CD4-positive, alpha-beta T cell treated with Interleukin-17A for 4 hours (primary cell): ENCODE measurements at regions not wholly inside any gene's neighbourhood (a gene's known extent, or its start where the extent isn't known, plus 50 kb on each side); places are given as distances from the start of the nearest gene placed in this dataset.
"Not testable (repeated sequence)": the region's sequence is repeated elsewhere in the genome, so short reads cannot be mapped to it uniquely, and the experiment has no call there.

Experiments used
- DNase-seq: peaks from one replicate; pipeline ENCODE4 v3.0.0-alpha.2; 2020; ENCODE audit warnings: mixed read lengths

GRCh38 chr18:75895135-75895534 lies 467.6 kb upstream of the SMIM21 start:
- no peak for DNase-seq

- DNase-seq, result no peak
These were observed 457.2 kb upstream of the SMIM21 start for GRCh38 chr18:75884728-75885127.

DNA sequence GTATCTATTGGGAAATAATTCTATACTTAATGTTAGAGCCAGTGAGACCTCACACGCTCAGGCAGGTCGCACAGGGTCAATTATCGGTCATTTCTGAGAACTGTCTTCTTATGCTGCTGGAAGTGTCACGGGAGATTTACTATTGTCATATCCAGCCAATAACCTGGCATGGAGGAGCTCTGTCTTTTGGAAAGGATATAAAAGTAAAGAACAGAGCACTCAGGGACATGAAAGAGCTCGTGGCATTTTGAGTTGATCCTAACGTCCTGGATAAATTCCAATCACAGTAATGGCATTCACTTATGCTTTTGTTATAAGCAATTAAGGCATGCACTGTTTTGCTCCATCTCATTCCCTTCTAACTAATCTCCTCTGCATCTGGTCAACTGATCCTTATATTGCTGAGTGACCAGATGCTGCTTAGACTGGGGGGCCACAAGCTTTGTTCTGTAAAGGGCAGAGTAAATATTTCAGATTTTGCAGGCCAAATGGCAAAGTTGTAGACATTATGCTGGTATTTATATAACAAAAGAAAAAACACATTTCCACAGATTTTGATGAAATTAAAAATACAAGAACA lies 453.5 kb upstream of the SMIM21 start:
- no peak for DNase-seq

DNA sequence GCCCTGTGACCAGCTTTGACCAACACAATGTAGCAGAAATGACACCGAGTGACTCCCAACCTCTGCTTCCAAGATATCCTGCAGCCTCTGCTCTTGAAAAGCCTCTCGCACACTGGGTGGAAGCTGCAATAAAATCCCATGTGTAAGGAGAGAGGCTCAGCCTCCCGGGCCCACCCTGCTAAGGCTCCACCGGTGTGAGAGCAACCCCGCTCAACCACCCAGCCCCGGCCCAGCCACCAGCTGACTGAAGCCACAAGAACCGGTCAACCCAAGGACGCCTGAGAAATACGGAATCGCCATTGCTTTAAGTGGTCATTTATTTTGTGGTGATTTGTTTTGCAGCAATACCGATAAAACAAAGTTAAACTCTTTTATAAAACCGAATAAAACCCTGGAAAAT lies 452.8 kb upstream of the SMIM21 start:
- no peak for DNase-seq

DNA sequence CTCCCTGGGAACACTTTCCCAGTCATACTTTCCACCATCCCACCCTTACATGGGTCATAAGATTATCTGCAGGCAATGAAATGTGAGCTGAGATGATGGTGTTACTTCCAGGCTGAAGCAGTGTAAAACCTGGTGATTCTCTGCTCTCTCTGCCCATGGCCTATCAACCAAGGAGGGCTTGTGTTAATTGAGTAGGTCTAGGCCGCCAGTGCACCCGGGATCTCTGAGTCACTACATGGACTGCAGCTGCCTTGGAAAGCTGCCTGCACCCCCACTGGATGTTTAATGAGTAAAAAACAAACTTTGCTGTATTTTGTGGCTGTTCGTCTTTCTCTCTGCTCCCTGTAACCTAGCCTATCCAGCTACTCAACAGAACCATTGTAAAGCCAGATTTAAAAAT lies 451.7 kb upstream of the SMIM21 start:
- no peak for DNase-seq

DNA sequence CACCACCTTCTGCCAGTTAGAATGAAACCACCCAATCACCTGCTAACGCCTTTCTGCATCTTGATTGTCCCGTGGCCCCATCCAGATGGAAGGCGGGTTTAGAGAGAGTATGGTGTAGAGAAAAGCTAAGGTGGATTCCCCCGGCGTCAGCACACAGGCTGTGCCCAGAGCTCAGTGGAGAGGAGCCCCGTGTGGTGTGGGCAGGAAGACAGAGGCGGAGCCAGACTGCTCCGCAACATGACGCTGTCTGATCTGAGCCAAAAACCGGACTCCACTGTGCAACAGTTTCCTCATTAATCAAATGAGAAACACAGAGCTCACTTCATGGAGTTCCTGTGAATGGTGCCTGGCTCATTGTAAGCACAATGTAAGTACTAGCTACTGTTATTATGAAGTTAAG lies 448.1 kb upstream of the SMIM21 start:
- DNase-seq, result no peak

GRCh38 chr18:75874401-75875089 lies 447.0 kb upstream of the SMIM21 start:
- DNase-seq, result no peak

DNA sequence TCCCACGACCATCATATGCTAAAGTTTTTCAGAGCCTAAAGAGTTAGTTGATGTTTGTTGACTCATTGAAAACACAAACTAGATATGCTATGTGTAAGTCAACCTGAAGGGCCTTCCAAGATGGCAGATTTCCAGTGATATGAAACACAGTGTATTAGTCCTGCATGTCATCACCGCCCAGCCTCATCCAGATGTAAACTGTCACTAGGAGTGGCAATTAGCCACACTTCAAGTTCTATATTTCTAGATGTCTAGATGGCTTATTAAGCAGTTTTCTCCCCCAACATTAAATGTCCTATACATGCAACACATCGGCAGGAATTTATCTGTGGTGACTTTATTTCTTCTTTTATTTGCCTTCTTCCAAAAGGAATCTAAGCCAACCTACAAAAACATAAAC lies 444.1 kb upstream of the SMIM21 start:
- no peak for DNase-seq

DNA sequence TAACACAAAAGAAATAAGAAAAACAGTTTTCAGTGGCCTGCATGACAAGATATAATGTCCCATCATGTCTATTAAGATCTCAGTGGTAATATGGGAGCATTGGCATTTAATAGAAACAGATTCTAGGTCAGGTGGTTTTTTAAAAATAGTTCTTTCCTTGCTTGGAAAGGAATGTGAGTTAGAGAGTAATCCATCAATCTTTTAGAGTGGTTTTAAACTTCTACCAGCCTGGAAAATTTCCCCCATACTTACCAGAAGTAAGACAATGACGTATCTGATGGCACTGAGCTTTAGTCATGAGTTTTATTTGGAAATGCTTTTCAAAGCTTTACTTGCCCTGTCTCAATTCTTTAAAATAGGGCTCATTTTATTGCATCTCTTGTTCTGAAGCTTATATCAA lies 441.7 kb upstream of the SMIM21 start:
- DNase-seq, result no peak

DNA sequence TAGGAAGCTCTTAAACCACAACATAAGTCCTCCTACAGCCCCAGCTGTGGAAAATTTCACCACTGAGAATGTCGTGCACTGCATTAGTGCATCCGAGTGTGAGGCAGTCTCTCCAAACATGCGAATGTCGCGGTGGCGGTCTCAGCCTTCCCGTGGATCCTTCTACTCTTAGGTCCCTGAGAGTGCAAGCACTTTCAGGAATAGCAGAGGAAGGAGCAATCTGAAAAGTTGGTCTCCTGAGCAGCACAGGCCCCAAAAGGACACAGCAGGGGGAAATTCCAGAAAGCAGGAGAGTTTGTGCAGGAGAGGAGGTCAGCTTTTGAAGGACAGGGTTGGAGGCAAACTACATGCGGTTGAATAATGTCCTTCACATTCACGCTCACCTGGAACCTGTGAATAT lies 440.5 kb upstream of the SMIM21 start:
- DNase-seq, result no peak

- no peak for DNase-seq
These were observed 438.1 kb upstream of the SMIM21 start for GRCh38 chr18:75865639-75866038.

DNA sequence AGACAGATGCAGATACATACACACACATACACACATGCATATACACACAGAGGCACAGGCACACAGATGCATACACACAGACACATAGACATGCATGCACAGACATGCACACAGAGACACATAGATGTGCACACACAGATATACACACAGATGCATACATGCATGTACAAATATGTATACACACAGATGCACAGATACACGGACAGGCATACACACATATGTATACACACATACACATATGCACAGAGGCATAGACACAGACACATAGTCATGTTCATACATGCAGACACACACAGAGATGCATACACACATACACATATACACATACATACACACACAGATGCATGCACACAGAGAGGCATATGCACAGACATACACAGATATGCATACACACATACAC lies 437.3 kb upstream of the SMIM21 start:
- no peak for DNase-seq

GRCh38 chr18:75863696-75864095 lies 436.2 kb upstream of the SMIM21 start:
- no peak for DNase-seq

DNA sequence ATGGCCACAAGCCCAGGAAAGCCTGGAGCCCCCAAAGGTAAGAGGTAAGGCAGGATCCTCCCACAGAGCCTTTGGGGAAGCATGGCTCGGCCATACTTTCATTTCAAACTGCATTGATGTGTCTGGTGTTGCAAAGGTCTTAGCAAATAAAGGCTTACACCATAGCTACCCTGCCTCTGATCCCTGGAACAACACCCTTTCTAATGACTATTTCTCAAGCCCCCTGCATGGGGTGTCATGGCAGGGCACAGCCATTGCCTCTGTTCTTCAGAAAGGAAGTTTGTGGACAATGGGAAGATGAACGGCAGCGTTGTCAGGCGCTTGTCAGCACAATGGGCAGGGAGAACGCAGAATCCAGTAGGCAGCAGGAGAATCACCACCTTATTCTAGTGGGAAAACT lies 435.0 kb upstream of the SMIM21 start:
- DNase-seq, result no peak

- no peak for DNase-seq
These were observed 432.7 kb upstream of the SMIM21 start for GRCh38 chr18:75860166-75860565.

- no peak for DNase-seq
These were observed 432.0 kb upstream of the SMIM21 start for GRCh38 chr18:75859533-75859932.

DNA sequence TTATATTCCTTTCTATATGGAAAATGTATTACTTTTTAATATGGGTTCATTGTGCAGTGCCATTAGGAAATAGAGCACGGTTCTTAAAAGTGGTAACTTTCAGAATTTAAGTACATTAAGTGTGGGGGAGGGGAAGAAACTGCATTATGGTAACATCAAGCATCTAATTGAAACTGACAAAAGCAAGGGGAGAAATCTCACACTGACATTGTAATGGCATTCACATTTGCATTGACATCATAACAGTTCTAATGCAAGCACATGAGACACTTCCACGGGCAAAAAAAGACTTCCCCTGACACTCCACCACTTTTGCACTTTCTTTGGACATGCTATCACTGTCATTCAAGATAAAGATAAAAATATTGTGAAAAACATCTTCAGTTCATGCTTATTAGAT lies 431.3 kb upstream of the SMIM21 start:
- no peak for DNase-seq

DNA sequence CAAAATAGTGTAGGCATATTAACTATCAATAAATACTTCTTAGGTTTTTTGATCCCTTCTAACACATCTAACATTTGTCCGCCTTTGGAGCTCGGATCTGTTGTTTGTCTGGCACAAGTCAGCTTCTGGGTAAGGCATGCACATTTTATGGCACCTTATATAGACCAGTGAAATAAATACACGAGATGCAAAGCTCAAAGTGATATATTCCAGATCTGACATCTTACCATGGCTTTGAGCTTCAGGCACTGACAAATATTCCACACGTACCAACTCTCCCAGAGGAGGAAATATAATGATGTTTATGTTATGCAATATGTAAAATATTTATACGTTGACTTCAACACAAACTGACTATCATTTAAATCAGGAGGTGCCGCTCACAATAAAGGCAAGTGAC lies 430.1 kb upstream of the SMIM21 start:
- DNase-seq, result no peak

DNA sequence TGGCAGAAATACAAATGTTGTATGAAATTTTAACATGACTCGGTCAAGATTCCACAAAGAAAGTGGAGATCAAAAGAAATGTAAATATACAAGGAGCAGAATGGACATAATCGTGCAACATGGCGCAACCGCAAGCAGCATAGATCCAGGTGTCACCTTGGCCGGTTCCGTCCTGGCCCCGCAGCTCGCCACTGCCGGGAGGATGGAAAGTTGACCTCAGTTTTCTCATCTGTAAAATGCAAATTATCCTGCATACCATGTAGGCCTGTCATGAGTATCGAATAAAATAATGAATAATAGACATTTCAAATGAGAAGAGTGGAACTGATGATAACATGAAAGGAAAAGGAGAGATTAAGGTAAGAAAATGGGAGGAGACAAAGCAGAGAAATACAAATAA lies 427.3 kb upstream of the SMIM21 start:
- no peak for DNase-seq

DNA sequence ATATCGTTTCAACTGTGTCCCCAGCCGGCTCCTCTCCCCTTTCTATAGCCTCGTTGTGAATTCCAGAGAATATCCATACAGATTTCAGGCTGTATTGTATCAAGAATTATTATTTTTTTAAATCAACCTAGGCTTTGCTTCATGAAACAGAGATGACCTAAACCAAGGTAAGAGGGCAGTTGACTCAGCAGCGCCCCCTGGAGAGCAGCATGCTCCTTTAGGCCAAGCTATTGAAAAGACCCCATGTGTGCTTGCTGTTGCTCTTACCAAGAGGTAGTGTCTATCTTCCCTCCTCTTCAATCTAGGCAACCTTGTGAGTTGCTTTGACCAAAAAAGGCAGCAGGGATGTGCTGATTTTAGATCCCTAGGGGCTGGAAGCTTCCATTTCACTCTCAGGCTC lies 426.7 kb upstream of the SMIM21 start:
- DNase-seq, result no peak

DNA sequence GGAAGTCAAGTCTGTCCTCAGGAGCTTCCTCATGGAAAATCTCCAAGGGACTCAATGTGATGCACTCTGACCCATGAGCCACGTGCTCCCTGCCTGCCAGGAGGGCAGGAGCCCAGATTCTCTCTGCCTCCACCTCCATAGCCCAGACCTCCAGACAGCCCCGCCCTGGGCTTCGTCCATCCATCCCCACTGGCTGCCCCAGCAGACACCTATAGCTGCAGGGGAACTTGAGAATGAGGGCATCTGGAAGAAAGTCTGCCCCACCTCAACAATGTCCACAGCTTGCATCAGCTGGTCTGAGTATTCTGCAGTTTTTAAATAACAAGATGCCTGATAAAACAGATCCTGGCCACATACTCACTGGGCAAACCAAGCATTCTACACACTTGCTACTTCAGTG lies 418.8 kb upstream of the SMIM21 start:
- DNase-seq, result no peak

DNA sequence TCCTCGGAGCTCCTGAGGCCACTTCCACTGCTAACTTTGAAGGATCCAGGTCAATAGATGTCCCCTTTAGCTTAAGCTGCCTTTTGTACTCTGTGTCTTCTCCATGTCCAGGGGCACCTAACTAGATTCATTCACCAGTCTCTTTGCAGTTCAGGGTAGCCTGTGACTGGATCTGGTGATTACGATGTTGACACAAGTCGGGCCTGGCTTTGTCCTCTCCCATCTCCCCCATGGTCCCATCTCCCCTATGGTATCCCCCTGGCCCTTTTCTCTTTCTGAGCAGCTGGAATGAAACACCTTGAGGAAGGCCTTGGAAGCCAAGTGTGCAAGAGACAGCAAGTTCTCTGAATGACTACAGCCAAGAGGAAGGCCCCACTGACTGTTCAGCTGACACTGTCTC lies 417.9 kb upstream of the SMIM21 start:
- no peak for DNase-seq

GRCh38 chr18:75844146-75844545 lies 416.6 kb upstream of the SMIM21 start:
- DNase-seq, result no peak

- no peak for DNase-seq
These were observed 412.6 kb upstream of the SMIM21 start for GRCh38 chr18:75840131-75840530.

DNA sequence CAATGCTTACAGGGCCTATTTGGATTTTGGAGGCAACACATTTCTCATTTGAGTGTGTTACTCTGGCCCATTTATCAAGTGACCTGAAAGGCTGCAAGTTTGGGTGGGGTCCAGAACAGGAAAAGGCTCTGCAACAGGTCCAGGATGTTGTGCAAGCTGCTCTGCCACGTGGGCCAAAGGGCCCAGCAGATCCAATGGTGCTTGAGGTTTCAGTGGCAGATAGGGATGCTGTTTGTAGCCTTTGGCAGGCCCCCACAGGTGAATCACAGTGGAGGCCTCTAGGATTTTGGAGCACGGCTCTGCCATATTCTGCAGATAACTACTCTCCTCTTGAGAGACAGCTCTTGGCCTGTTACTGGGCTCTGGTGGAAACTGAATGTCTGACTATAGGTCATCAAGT lies 412.2 kb upstream of the SMIM21 start:
- DNase-seq, result not testable (repeated sequence)
